ENCODE measurements at regions not wholly inside any gene's neighbourhood (a gene's known extent, or its start where the extent isn't known, plus 50 kb on each side); places are given as distances from the start of the nearest gene placed in this dataset.

DNA sequence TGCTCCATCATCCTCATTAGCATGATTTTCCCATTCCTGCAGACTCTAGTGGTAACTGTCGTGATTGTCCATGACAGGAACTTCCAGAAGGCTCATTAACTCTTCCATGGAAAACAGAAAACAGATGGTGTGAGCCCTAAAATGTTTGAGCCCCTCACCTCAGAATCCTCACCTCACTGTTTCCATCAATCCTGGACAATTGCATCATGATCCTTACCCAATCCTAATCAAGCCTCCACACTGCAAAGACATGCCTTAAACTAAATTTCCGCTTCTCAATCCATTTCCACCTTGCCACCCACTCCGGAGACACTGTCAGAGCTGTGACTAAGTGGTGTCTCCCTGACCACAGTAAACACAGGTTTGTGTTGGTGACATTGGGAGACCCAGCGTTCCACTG is 311.0 kb upstream of the JARID2 start (continued):
- TF ChIP-seq, protein P1, sequence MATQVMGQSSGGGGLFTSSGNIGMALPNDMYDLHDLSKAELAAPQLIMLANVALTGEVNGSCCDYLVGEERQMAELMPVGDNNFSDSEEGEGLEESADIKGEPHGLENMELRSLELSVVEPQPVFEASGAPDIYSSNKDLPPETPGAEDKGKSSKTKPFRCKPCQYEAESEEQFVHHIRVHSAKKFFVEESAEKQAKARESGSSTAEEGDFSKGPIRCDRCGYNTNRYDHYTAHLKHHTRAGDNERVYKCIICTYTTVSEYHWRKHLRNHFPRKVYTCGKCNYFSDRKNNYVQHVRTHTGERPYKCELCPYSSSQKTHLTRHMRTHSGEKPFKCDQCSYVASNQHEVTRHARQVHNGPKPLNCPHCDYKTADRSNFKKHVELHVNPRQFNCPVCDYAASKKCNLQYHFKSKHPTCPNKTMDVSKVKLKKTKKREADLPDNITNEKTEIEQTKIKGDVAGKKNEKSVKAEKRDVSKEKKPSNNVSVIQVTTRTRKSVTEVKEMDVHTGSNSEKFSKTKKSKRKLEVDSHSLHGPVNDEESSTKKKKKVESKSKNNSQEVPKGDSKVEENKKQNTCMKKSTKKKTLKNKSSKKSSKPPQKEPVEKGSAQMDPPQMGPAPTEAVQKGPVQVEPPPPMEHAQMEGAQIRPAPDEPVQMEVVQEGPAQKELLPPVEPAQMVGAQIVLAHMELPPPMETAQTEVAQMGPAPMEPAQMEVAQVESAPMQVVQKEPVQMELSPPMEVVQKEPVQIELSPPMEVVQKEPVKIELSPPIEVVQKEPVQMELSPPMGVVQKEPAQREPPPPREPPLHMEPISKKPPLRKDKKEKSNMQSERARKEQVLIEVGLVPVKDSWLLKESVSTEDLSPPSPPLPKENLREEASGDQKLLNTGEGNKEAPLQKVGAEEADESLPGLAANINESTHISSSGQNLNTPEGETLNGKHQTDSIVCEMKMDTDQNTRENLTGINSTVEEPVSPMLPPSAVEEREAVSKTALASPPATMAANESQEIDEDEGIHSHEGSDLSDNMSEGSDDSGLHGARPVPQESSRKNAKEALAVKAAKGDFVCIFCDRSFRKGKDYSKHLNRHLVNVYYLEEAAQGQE (IDR thresholded peaks at IDR 0.05; ENCODE audit: low read depth, low read length), result no peak
- no peak for TF ChIP-seq HDAC2 (IDR thresholded peaks at IDR 0.05)
- no peak for TF ChIP-seq SUZ12 (IDR thresholded peaks at IDR 0.05; ENCODE audit: unreplicated experiment)

DNA sequence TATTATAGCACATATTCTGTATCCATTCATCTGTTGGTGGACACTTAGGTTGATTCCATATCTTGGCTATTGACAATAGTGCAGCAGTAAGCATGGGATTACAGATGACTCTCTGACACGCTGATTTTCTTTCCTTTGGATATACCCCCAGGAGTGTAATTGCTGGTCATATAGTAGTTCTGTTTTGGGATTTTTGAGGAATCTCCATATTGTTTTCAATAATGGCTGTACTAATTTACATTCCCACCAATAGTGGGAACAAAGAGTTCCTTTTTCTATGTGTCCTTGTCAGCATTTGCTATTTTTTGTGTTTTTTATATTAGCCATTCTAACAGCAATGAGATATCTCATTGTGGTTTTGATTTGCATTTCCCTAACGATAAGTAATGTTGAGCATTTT is 309.0 kb upstream of the JARID2 start:
- in situ Hi-C loops (cut with MboI), result no loop called here
- H3K79me2 ChIP-seq (ENCODE audit: control insufficient read depth, insufficient read depth, low read length), result no peaks in the 10 kb centered on the region
- ATAC-seq (no peak), DNase-seq (ENCODE audit: low read depth, low spot score) (no peak), FAIRE-seq (no peak)
- SMC1A ChIA-PET (ENCODE audit: uncharacterized antibody, unreplicated experiment), result no interaction called here
- POLR2A ChIA-PET, result interaction anchor here (0.6 kb wide), 3 partner anchors 13 to 258 kb away, joined by 3 to 5 read pairs (median 4); no protein-coding TSS in a partner anchor
- RAD21 ChIA-PET (ENCODE audit: unreplicated experiment), result no interaction called here
- no TSS peak for BruUV-seq (replicated peaks)
- H3K36me3 ChIP-seq (ENCODE audit: control insufficient read depth in 2 of 2, insufficient read depth in 2 of 2, low read length in 1 of 2), result no peaks in the 10 kb centered on the region
- CTCF ChIA-PET, result no interaction called here
- no peaks in the 10 kb centered on the region for H3K9me3 ChIP-seq (replicated peaks; ENCODE audit: control insufficient read depth, insufficient read depth, low read length)
- no peak overlapping the region for H3K4me2 ChIP-seq (ENCODE audit: control insufficient read depth, insufficient read depth)
- H4K20me1 ChIP-seq (ENCODE audit: control insufficient read depth, insufficient read depth), result no peaks in the 10 kb centered on the region
- intact Hi-C loops (cut with micrococcal nuclease; ENCODE audit: unreplicated experiment), result no loop called here
- no peak overlapping the region for H3K27ac ChIP-seq (ENCODE audit: control insufficient read depth, insufficient read depth)
- 22% methylated on average over 2 of the region's 2 CpGs for WGBS (ENCODE audit: insufficient coverage, insufficient replicate concordance, low lambda C conversion rate, missing lambda C conversion rate)
- no peaks in the 10 kb centered on the region; the same call in 1 of the 2 replicates for H3K4me1 ChIP-seq (ENCODE audit: control insufficient read depth, insufficient read depth, low read length)
- no peak overlapping the region for H3K9ac ChIP-seq (ENCODE audit: control insufficient read depth, insufficient read depth, low read length)
- H3K27me3 ChIP-seq (replicated peaks in 1 of 2; ENCODE audit: control insufficient read depth in 2 of 2, insufficient read depth in 2 of 2, low read length in 1 of 2), result no peaks in the 10 kb centered on the region
- H2AFZ ChIP-seq (ENCODE audit: control insufficient read depth, low read depth, low read length), result no peak overlapping the region
- H3K4me3 ChIP-seq, result no peak overlapping the region
- TF ChIP-seq SMAD5 (IDR thresholded peaks at IDR 0.05; ENCODE audit: low read depth) (no peak), ZNF384 (IDR thresholded peaks at IDR 0.05; ENCODE audit: borderline replicate concordance, low read depth, low read length) (no peak), NFIC (IDR thresholded peaks at IDR 0.05; ENCODE audit: low read depth, low read length) (no peak), FOS (IDR thresholded peaks at IDR 0.05; ENCODE audit: borderline replicate concordance, extremely low read depth, insufficient read length) (no peak), NFYB (IDR thresholded peaks at IDR 0.05; ENCODE audit: insufficient read depth, low read depth, low read length) (no peak), MEF2B (IDR thresholded peaks at IDR 0.05; ENCODE audit: partially characterized antibody, poor library complexity, severe bottlenecking) (no peak), MXI1 (IDR thresholded peaks at IDR 0.05; ENCODE audit: low read depth, low read length) (no peak), RCOR1 (conservative IDR thresholded peaks at IDR 0.05; ENCODE audit: low read depth, low read length) (no peak), ZBED1 (IDR thresholded peaks at IDR 0.05; ENCODE audit: borderline replicate concordance) (no peak), ESRRA (IDR thresholded peaks at IDR 0.05; ENCODE audit: low read length) (no peak), TCF3 (IDR thresholded peaks at IDR 0.05; ENCODE audit: borderline replicate concordance, insufficient read depth, low read depth, low read length) (no peak), NBN (IDR thresholded peaks at IDR 0.05) (no peak), HDGF (IDR thresholded peaks at IDR 0.05) (no peak)
- TF ChIP-seq, protein P2, sequence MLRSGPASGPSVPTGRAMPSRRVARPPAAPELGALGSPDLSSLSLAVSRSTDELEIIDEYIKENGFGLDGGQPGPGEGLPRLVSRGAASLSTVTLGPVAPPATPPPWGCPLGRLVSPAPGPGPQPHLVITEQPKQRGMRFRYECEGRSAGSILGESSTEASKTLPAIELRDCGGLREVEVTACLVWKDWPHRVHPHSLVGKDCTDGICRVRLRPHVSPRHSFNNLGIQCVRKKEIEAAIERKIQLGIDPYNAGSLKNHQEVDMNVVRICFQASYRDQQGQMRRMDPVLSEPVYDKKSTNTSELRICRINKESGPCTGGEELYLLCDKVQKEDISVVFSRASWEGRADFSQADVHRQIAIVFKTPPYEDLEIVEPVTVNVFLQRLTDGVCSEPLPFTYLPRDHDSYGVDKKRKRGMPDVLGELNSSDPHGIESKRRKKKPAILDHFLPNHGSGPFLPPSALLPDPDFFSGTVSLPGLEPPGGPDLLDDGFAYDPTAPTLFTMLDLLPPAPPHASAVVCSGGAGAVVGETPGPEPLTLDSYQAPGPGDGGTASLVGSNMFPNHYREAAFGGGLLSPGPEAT (IDR thresholded peaks at IDR 0.05; ENCODE audit: low read depth), result no peak
- TF ChIP-seq, protein P3, sequence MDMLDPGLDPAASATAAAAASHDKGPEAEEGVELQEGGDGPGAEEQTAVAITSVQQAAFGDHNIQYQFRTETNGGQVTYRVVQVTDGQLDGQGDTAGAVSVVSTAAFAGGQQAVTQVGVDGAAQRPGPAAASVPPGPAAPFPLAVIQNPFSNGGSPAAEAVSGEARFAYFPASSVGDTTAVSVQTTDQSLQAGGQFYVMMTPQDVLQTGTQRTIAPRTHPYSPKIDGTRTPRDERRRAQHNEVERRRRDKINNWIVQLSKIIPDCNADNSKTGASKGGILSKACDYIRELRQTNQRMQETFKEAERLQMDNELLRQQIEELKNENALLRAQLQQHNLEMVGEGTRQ (IDR thresholded peaks at IDR 0.05; ENCODE audit: borderline replicate concordance, low read depth, low read length), result no peak
- TF ChIP-seq, protein P4, sequence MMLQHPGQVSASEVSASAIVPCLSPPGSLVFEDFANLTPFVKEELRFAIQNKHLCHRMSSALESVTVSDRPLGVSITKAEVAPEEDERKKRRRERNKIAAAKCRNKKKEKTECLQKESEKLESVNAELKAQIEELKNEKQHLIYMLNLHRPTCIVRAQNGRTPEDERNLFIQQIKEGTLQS (IDR thresholded peaks at IDR 0.05; ENCODE audit: borderline replicate concordance, extremely low read depth, low read depth, low read length), result no peak

Data from GM12878 (cell line).